GOT3 (cell line): ENCODE measurements at regions not wholly inside any gene's neighbourhood (a gene's known extent, or its start where the extent isn't known, plus 50 kb on each side); places are given as distances from the start of the nearest gene placed in this dataset.

Source experiments
- DNase-seq: peaks from one replicate; lab custom pipeline; 2025; ENCODE audit warnings: mixed read lengths; lab: John Stamatoyannopoulos, UW

DNA sequence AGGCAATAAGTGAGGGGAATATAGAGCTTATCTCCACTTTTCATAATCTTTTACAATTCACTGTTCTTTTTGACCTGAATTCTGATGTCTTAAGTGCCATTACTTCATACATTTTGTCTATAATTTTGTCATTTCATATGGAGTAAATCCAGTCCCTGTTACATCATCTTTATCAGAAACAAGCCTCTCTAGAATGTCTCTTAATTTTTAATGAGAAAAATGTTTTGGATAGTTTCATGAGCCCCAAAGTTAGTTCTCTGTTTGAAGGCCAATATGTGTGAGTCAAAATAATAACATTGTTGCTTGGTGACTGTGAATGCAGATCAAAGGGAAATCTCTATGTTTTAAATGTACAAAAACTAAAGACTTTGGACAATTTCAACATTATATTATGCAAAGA lies 329.6 kb upstream of the ARRDC3 start:
- no peak for DNase-seq

DNA sequence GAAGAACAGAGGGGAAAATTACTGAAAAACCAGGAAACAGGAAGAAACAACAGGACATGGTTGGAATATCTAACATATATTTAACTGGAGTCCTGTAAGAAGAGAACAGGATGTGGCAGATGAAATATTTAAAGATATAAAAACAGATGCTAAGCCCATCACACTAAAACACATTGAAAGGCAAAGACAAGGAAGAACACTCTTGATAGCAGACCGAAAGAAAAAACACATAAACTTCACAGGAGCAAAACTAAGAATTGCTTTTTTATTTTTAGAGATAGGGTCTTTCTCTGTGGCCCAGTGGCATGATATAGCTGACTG lies 324.4 kb upstream of the ARRDC3 start:
- no peak for DNase-seq

DNA sequence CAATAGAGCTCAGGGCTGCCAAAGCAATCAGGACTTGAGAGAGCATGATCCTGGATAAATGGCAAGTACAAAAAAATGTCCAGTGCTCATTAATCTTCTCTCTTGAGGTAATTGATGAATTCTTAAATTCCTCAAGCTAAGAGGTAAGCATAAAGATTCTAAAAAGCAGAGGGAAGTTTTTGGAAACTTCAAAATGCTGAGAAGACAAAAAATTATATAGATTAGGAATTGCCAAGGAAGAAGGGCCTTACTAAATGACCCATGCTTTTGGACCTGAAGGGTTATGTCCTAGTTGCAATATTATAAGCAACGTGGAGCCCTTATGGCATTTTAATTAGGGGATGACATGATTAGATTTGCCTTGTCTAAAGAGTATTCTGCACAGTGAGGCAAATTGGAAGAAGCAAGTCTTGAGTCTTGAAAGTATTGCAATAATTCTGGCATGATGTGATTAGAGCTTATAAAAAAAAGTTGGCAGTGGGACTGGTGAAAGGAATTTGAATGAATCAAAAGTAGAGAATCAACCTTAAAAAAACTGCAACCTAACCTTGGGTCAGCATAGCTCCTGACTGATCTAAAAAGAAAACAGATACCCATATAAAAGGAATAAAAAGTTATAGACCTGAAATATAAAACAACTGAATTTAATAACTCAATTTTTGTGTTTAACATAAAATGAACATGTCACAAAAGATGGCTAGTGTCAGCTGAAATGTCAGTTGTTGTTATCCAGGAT lies 323.8 kb upstream of the ARRDC3 start:
- DNase-seq = no peak

DNA sequence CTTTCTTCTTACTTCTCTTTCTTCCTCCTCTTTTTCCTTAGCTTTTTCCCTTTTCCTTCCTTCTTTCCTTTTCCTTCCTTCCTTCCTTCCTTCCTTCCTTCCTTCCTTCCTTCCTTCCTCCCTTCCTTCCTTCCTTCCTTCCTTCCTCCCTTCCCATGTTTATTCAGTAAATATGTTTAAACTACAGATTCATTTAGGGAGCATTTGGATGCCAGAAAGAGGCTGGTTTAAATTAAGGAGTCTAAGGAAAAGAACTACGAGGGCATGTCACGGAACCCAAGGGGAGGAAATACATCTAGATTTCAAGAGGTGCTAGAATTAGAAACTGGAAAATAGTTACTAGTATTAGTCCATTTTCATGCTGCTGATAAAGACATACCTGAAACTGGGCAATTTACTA lies 320.0 kb upstream of the ARRDC3 start:
- DNase-seq = no peak

DNA sequence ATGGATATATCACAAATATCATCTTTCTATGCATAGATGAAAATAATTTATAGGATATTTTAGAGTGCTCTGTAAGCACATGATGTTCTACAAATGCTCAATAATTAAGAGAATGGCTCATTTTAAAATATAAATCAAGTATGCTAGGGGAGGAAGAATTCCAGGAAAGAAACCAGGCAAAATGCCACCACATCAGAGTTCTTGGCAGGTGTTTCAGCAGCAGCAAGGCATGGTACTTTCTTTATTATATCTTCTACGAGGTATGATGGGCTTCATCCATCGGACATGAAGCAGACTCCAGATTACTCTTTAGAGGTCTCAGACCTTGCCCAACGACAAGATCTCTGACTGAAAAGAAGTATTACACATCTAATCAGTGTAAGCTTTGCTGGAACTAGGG lies 316.3 kb upstream of the ARRDC3 start:
- no peak for DNase-seq

DNA sequence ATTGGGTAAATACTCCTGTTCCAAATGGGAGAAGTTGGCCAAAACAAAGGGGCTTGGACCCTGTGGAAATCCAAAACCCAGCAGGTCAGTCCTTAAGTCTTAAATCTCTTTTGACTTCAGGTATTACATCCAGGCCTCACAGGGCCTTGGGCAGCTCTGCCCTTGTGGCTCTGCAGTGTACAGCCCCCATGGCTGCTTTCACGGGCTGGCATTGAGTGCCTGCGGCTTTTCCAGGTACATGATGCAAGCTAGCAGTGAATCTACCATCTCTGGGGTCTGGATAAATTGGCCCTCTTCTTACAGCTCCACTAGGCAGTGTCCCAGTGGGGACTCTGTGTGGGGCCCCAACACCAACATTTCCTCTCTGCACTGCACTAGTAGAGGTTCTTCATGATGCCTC lies 308.5 kb upstream of the ARRDC3 start:
- DNase-seq = no peak

DNA sequence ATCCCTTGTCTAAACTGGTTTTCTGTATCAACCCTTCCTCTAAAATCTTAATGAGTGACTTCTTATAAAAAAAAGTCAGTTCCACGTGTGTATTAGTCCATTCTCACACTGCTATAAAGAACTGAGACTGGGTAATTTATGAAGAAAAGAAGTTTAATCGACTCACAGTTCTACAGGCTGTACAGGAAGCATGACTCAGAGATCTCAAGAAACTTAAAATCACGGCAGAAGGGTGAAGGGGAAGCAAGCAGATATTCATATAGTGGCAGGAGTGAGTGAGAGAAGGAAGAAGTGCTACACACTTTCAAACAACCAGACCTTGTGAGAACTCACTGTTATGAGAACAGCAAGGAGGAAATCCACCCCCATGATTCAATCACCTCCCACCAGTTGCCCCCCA lies 307.8 kb upstream of the ARRDC3 start:
- DNase-seq = no peak

DNA sequence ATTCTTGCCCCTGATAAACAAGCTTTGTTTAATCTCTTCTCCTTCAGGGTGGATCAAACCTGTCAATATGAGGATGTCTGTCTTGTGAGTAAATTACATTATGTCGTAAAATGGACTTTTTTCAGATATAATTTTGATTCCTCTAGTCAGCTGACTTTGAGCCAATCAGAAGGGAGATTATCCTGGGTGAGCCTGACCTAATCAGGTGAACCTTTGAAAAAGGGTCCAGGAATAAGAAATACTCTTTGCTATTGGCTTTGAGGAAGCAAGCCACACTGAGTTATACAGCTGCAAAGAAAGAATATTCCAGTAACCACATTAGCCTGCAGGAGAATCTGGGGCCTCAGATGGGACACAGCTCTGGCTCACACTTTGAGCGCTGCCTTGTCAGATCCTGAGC lies 304.3 kb upstream of the ARRDC3 start:
- DNase-seq = no peak

DNA sequence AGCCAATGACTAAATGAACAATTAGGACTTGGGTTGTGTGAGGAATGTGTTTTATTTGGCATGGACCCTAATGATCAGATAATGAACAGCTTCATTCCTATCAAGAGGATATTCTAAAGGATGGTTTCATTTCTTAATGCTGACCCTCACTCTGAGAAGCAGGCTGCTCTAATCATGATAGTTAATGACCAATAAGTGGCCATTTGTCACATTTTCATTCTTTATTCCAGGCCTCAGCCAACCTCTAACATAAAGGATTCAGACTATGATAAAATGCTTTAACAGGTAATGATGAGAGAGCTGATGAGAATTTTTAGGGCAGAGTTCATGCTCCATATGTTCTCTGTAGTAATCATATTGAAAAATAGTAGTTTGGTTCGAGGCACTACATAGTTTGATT lies 301.5 kb upstream of the ARRDC3 start:
- DNase-seq = no peak

DNA sequence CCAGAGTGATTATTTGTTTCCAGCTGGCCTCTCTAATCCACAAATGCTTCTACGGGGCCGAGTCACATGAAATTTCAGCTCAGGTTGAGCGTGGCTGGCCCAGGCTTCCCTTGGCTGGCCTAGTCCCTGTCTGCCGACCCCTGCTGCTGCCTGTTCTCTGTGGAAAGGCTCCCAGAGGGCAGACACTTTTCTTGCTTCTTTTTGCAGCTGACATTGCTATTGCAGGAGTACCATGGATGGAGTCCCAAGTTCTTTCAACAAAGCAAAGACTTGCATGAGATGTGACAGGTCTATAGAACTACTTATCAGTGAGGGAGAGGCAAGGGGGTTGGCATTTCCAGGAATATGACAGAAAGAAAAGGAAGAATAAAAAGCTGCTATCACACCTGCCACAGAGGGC lies 287.4 kb upstream of the ARRDC3 start:
- DNase-seq = no peak

DNA sequence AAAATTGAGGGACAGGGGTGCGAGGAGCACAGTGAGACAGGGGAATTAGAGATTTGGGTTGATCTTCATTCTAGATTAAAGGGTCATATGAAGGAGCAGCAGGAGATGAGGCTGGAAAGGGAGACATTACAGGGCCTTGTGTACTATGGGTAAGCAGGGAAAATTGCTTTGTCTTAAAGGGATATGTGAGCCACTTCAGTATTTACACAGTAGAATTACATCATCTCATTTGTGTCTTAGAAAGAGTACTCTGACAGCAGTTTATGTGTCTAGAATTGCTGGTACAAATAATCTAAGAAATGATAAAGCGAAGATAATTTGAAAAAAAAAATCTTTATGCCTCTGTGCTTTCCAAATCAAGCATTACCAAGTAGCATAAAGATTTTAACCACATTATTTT lies 287.0 kb upstream of the ARRDC3 start:
- DNase-seq = no peak

DNA sequence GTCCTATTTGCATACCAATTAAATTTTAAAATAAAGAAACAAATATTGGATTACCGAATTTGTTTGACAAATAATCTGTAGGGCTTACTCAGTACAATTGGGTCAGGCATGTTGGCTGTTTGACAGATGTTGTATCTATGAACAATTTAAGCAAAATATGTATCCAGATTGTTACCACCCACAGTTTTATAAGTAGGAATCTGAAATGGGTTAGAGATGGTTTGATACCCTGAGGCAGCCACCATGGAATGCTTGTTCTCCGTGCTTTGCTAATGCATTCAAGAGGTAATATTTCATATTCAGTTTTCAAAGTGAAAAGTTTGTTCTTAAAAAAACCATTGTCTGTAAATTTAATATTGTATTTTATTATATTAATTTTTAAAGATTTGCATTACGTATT lies 285.1 kb upstream of the ARRDC3 start:
- DNase-seq = no peak

DNA sequence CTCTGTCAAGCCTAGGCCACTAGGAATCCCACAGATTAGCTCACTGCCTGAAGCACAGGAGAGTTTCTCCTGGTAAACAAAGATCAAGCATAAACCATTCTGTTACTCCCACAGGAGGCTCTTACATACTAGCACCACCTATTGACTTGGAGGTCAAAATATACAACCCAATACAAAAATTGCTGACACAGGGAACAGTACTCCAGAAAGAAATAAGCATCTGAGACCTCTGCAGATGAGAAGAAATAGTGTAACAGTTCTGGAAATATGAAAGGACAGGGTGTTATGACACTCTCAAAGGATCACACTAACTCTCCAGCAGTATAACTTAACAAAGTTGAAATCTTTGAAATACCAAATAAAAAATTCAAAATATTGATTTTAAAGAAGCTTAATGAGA lies 269.6 kb upstream of the ARRDC3 start:
- DNase-seq = no peak

DNA sequence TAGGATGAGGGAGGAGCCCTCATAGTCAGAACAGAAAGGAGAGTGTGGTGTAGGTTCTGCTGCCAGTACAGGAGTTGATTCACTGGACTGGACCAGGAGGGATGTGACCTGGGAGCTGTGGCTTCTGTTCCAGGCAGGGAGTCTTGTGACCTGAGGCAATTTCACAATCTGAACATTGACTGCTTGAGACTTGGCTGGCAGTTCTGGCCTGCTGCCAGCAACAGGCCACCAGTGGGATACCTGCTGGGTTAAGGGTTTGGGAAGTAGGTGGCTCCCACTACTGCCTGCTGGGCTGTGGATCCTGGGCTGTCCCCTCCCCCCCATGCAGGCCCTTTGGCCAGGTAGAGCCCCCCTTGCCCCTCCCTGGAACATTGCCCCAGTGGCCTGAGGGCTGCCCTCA lies 268.6 kb upstream of the ARRDC3 start:
- DNase-seq = no peak

DNA sequence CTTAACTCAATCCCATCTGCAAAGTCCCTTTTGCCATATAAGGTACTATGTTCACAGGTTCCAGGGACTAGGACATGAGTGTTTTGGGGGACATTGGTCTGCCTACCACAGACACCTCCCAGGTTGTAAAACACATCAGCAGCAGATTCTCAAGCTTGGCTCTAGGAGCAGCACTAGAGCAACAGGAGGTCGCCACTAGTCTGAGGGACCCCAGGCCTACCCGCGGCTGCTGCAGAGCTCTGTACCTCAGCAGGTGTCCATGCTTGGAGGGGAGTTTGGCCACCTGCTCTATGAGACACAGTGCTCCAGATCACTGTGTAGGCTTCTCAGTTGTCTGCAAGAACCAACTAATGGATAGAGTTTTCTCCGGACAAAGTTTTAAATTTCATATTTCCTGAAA lies 262.2 kb upstream of the ARRDC3 start:
- DNase-seq = no peak

DNA sequence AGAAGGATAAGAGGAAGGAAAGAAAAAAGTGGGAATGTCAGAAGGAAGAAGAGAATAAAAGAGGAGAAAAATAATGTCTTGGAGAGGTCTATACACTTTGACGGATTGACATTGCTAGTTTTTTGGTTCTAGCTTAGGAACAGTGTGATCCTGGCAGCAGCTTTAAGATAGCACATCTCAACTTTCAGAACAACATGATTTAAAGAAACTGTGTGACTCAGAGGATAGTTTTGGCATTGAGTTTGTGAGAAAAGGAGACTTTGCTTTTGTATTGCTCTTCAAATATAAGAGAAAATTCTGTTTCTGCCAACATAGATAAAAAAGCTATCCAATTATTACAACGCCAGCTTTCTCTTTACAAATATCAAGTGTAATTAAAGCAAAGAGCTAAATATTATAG lies 260.7 kb upstream of the ARRDC3 start:
- DNase-seq = no peak

DNA sequence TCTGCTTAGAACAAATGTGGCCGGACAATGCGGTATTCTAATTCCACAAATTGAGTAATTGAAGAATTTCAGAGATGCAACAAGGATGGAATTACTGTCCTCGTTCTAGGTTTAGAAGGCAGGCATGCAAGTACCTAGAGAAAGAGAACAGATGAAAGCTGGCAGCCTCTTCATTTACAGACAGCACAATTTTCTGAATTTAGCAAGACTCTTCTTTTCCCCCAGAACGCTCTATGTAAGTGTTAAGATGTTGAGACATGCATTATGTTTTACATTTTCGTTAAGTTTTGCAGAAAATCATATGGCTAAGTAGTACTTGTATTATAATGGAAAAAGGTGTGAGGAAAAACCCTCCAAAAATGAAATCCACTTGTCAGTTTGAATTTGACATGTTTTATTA lies 259.5 kb upstream of the ARRDC3 start:
- no peak for DNase-seq

DNA sequence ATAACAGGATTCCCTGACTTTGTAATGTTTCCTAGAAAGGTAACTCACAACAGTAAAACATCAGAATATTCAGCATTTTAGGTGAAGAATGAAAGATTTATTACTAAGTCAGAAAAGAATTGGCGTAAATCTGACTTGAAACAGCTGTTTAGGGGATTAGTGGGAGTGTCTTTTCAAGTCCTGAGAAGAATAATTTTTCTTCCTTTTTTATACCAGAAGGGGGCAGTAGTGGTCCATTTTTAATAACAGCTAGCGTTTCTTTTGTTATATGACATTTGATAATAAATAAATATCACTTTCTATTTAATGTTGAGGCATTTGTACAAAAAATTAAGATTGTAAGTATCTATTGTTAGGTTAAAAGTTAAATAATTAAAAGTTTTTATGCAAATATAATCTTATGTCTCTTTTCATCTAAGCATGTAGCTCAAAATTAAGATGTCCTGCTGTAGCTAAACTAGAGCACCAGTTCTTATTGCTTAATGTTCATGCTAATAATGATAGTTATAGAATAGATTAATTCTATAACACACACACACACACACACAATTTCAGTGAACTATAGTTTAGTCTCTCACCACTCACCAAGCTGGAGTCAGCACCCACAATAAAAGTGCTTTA lies 258.7 kb upstream of the ARRDC3 start:
- DNase-seq = no peak

DNA sequence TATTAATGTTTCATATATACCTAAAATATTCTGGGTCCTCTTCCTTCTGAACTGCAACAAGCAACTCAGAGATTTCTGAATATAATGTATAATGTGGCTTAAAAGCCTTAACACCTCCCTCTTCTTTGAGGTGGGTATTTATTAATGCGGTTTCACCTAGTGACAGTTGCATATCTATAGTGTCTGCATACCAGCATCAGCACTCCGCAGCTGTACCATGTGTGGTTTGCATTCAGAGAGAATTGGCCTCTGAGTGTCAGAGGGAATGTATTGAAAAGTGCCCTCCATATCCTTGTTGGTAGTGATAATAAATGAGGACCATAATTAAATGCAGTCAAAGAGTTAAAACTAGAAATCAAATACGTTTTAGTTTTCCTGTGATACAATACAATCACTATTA lies 256.6 kb upstream of the ARRDC3 start:
- no peak for DNase-seq

DNA sequence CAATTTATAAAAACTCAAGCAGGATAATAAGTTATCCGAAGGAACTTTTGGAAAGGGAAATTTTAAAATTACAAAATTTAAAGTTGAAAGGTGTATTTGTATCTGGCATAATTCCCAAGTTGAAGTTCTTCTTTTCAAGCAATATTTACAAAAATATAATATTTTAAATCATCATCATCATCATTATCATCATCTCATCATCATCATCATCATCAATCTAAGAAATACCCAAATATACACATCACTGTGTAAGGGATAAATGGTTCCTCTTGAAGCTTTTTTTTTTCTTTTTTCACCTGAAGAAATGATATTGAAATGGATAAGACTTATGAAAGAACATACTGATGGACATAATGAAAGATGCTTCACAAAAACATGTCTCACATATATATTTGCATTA lies 254.9 kb upstream of the ARRDC3 start:
- DNase-seq = no peak

DNA sequence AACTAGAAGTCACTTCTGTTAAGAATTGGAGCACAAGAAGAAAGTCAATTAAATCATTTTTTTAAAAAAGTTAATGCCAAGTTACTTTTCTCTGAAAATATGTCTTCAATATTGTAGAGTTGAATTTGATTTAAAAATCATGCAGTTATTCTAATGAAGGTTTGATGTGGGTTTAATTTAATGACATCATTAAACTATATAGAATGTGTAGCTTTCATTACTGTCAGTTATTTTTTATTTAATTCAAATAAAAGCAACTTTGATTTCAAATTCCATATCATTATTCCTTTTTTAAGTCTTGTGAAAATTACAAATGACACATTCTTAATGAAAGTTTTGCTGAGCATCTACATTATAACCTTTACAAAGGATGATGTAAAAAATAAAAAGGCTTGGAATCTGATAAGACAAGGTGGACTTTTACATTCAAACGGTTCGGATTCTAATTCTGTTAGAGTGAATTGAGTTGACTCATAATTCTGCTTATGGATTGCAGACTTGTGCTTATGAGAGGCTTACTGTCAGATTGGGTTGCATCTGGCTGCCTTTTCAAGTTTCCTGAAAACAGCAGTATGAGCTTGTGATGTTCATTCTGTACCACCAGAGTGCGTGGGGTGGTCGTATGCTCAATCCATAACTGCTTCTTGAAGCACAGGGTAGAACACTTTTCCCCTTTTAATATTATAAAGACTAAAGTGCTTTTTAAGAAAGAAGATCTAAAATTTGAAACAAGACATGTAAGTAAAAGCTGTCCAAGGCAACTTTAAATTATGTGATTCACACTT lies 253.0 kb upstream of the ARRDC3 start:
- DNase-seq = no peak

DNA sequence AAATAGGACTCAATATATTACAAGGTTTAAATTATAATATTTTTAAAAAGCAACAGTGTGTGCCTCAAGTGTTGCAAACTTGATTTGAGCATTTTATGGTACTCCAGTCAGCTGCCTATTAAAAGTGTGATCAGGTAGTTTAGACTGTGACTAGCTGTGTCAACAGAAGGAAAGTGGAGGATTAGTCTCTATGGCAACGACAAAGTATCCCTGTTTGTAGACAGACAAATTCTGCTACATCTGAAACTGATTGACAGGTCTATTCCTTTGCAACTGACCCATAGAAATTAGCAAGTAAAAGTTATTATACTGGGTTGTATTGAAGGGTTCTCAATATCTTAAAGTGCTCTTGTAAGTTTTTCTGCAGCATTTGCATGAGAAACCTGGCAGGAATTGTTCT lies 249.8 kb upstream of the ARRDC3 start:
- no peak for DNase-seq

DNA sequence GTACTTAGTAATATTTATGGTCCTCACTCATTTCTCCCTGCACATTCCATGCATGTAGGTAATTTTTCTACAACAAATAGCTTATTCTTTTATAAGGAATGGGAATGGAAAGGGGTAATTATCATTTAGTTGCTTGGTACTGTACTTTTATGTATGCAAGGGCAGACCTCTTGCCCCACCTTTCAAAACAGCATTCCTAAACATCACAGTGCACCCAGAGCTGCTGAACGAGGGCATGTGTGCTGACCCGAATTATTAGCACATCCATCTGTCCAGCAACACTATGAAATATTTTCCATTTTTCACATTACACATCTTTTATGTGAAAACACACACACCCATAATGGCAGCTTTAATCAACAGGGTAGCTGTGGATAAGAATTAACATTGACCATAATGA lies 228.6 kb upstream of the ARRDC3 start:
- DNase-seq = no peak

DNA sequence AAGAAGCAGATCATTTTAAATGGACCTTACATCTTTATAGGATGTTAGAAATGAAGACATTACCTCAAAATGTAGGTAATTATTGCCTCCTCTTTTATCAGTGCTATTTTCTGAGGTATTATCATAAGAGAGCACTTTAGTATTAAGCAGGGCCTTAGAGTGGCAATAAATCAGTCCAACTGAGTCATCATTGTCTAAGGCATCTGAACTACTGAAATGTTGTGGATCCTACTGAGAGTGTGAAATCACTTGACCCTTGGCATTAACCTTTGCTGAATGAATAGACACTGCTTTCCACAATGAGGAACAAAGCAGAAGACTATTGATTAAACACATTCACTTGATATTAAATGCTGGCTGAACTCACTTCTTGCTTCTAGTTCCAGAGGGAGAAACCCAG lies 224.6 kb upstream of the ARRDC3 start:
- no peak for DNase-seq
